Medulla oblongata (tissue), 1 donor: ENCODE measurements at regions not wholly inside any gene's neighbourhood (a gene's known extent, or its start where the extent isn't known, plus 50 kb on each side); places are given as distances from the start of the nearest gene placed in this dataset.

Experiments used
- DNase-seq: peaks from one replicate; pipeline ENCODE4 v3.0.0-alpha.2; 2015; ENCODE audit errors: extremely low spot score

DNA sequence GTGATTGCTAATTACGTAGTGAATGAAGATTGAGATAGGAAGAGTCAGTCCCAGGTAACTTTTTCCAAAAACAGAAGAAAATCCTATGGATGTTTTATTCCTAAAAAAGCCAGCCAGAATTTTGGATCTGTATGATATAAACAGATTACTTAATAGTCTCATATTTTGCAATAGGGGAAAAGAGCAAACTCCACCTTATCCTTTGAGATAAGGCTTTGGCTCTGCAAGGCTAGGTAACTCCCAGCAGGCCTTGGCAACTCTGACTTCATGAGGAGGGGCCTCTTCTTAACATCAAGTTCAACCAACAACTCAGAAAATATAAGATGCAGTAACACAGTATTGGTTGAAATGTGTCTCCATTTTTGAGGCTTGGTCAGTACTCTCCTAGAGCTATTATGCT, 98.7 kb upstream of the SLC4A4 start:
- no peak for DNase-seq

DNA sequence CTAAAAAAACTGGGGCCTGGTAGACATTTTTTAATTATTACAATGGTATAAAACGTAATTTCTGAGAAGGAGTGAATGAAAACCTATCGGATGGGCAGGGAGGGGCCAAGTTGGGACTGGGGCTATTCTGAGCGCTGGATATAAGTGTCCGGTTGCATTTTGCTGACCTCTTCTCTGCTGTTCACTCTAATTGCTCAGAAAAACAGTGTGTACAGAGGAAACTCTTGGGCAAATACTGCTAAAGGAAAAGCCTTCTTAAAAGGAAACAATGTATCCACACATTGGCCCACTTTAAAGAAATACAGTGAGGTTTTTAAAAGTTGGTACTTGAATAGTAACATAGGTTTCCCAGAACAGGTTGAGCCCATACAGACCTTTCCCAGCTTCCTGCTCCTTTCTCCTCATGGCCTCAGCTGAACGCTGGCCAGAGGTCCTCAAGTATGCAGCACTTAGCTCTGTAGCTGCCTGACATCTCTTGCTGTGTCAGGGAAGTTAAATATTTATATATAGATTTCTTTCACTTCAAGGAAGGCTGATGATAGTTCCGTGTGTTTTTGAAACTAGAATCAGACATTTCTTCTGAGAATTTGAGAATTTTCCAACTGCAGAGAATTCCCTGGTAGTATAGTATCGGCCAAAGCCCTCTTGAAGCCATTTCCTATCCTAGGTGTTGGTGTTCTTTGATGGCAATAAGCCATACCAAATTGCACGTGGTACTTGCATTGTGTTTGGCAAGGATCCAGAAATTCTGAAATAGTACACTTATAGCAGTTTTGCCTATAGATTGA, 97.1 kb upstream of the SLC4A4 start:
- DNase-seq: no peak

DNA sequence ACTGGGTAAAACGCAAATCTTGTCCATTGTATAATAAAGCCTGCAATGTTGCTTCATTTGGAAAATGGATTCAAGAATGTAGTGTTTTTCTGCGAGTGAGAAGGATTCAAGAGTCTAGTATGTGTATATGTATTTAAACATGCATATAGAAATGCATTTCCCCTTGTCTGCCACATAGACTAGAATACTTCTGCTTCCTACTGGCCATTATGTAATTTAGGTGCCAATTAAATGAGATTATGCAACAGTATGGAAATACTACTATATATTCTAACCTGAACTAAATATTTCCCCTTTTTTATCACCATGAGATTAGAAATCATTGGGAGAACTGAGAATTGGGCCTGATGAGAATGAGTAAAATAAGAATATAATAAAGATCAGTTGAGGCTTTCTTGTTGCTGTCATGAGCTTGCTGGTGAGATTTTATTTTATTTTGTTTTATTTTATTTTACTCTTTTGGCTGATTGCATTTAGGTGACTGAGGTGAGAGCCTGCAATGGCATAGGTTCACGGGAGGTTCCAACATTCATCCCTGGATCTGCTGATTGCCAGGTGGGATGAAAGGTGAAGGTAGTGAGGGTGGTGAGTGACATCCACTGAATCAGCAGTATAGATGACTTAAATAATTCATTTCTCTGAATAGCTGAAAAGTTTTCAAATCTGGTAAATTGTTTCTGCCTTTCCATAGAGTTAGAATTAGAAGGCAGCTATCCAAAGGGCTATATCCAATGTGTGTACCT, 95.6 kb upstream of the SLC4A4 start:
- DNase-seq: no peak

DNA sequence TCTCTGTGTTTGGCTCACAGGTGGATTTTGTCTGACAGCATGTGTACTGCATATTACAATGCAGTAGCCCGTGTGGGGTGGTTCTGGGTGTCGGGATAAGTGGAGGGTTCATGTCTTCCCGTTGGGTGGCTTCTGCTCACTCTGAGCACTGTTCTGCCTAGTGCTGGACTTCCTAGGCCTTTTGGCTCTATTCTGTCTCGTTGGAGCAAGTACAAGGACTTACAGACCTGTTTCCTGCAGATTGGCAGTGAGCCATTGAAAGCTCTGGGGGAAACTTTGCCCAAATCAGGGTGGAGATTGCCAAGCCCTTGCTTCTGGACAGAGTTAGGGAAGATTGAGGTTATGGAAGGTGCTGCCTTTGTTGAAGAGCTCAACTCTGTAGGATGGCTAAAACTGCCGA, 91.1 kb upstream of the SLC4A4 start:
- no peak for DNase-seq

DNA sequence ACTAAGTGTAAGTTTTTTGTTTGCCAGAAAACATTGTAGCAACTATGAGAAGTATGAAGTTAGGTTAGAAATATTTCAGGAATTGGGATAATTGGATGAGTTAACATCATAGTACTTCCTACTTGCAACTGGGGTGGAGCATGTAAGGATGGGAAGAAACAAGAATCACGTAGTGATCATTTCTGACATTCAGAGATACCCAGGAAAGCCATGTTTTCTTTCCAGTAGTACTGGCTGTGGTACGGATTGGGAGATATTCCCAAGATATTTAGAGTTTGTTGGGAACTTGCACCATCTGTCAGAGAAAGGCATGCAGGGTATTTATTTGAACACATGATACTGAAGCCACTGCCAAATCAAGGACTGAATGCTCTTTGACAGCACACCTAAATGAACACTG, 87.6 kb upstream of the SLC4A4 start:
- DNase-seq: no peak

DNA sequence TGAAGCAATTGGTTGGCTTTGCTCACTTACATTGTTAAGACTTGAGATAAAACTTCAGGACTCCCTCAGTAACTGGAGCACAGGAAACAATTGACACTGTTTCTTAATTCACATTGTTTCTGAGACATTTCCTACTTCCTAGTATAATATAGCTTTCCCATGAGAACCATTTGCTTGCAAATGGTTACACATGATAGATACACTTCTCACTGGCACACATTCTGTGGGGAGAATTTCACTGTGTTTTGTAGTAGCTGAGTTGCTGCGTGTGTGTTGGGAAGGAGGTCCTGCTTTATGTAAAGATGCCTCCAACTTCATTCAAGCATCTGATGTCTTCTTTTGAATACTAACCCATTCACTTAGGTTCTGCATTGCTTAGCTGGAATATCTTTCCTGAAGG, 85.3 kb upstream of the SLC4A4 start:
- DNase-seq: no peak

DNA sequence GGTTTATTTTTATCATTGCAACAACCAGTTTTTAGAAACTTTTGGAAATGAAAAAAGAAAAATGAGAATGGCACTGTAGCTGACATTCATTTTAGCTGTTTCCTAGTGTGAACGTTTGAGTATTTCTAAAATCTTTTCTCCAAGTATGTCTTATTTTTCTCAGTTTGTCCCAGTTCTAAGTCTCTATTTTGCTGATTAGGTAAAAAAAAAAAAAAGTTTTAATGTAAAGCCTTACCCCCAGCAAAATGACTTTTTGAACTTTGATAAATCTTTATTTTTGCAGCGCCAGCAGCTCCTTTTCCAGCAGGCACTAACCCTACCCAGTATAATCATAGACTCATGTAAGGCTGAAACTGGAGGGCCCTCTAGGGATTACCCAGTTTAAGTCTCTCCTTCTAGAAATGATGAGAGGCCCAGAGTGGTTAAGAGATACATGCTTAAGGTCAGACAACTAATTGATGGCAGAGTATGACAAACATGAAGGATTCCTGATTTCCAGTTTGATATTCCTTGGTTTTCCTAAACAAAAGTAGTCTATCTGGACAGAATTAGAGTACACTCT, 84.3 kb upstream of the SLC4A4 start:
- no peak for DNase-seq

DNA sequence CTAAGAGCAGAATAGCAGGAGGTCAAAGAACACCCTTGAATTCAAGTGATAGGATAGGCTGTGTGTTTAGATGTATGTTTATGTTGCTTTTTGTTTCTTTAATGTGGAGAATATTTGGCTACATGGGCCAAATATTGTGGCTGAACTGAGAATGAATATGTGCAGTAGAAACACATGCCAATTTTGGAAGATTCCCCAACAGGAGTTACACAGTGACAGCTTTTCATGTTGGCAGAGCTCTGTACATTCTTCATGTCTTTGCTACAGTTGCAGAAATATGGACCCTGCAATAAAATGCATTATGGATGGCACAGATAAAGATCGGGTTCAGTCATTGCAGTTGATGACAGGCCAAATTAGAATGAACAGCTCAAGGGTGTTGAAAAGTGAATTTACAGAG, 82.8 kb upstream of the SLC4A4 start:
- no peak for DNase-seq

DNA sequence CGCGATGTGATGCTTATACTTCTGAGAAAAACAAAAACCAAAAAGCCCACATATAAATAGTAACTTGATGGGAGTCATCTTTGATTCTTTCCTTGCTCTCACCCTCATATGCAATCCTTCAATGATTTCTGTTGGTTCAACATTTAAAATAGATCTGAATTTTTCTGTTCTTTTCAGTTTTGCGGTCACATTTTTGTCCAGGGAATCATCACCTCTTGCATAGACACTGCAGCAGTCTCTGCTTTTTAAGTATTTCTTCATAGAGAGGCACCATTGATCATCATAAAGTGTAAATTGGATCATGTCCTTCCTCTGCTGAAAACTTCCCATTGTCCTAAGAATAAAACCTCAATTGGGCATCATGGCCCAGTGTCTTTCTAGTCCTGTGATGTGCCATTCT, 81.1 kb upstream of the SLC4A4 start:
- no peak for DNase-seq

DNA sequence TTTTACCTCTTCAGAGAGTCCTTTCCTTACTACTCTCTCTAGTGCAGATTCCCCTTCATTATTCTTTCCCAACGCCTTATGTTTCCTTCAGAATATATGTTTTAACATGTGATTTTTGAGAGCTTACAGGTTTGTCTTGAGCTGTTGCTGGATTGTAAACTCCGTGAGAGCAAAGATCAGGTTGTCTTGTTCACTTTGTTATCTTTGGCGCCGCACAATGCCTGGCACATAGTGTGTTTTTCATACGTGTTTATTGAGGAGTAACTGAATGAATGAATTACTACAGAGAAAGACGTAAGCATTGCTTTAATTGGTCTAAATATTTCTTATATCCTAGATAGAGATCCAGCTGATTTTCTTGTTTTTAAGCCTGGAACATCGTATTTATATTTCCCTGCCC, 80.5 kb upstream of the SLC4A4 start:
- no peak for DNase-seq

DNA sequence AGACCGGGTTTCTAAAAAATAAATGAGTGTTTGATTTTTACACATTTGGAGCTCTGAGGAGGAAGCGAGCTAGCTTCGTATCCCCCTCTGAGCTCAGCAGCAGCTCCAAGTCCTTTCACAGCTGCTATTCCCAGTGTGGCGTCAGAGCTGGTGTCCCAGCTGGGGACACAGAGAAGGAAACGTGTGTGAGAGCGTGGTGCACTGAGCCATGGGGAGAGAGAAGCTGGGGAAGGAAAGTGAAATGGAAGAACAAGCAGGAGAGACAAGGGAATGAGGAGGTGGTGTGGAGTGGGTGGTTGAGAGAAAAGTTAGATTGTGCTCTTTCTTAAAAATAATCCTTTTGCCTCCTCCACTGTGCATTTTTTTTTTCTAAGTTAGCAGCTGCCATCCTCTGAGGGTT, 79.5 kb upstream of the SLC4A4 start:
- no peak for DNase-seq

DNA sequence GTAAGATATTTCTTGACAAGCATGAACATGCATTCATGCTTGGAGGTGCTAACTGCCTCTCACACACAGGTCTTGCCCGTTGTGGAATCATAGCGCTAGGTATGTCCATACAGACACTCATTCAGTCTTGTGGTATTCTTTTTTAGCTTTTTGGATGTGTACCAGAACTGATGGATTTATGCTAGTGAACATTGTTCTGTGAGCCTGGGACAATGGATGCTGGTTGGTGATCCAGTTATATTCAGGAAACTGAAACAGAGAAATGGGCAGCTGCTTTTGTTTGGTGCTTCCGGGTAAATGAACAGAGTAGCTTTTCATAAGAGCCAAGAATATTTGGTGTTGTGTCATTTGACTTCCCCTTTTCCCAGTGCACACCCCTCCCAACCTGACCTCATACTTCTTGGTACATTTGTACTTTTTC, 78.9 kb upstream of the SLC4A4 start:
- peak; percentile 68 for DNase-seq

DNA sequence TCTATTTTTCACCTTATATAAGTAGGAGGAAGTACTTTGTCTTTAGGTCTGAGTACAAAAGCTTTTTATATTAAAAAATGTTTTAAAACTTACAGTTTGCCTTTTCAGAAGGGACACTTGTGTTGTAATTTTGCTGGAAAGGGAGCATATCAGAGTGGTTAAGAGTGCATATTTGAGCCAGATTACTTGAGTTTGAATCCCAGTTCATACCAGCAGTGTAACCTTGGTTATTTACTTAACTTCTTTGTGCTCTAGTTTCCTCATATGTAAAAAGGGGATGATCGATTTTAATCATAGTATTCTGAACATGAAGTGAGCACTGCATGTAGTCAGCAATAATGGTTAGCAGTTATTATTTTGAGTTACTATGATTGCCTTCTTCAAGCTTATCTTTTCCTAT, 78.3 kb upstream of the SLC4A4 start:
- DNase-seq: no peak

DNA sequence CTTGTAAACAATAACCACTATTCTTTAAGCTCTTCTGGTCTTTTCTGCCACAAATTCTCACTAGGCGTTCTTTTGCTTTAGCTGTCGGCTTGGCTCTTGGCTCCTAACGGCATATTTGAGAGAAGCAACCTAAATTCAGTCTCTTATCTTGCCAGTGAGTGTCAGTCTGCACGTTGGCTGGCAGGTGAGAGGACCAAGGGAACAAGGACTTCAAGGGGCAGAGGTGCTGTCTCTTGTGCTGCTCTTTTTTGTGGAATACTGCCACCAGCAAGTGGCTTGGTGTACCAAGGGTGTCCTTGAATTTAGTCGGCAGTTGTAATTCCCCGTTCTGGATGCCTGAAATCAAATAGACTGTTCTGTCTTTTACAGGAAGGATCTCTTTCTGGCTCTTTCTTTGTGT, 77.8 kb upstream of the SLC4A4 start:
- DNase-seq: no peak

DNA sequence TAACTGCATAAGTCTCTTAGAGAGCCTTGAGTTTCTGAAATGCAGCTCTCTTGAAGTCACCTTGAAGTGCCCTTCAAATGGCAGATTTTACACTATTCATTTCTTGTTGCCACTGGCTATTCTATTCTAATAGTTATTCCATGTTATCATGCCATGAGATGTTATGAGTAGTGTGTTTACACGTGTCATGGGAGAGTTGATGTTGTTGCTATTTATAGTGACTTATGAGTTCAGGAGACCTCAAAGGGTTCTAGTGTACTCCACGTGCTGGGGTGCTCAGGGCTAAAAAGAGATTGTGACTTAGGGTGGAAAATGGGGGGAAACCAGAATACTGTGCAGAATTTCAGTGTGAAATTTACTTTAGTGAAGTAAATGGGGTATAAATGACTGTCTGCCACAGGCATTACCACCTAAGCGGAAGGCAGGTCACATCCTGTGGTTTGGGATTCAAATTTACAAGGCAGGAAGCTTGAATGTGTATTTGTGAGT, 77.1 kb upstream of the SLC4A4 start:
- DNase-seq: no peak

DNA sequence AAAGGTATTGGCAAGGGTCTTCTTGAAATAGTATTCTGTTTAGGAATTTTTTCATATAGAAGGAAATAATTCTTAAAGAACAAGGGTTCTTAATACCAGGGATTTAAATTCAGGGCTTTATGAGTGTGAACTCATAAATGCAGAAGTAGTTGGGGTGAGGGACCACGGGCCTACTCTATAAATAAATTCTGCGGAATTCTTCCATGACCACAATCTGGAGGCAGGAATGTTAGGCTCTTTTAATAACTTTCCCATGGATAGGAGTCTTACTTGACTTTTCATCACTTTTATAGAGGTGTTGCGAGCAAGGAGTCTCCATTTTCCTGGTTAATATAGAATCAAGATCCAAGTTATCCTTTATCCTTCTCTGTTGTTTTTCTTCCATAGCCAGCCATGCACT, 76.7 kb upstream of the SLC4A4 start:
- DNase-seq: no peak

DNA sequence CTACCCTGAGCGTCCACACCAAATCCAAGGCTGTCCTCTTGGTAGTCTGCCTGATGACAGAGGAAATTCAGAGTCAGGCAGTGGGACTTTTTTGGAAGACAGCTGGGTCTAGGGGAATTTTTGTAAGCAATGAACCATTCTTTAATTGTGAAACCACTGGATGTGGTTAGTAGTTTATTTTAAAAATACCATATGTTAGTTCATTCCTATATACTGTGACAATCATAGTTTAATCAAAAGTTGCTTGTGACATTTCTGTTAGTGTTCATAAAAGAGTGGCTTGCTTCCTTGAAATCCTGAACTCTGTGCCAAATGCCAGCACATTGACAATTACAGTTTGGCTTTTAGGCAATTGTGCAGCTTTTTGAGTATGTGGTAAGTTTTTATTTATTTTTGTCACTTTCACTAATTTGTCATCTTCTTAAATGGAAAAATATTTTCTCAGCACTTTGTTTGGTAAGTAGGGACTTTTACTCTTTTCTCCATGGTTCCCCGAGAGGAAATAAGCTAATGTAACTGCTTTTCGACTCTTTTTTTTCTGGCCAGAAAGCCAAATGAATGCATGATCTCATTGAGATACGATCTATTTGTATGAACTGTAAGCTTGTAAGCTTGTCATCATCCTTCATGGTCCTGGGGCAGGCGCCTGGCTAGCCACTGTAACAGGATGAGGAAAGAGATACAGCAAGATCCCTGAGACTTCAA, 72.6 kb upstream of the SLC4A4 start:
- no peak for DNase-seq

DNA sequence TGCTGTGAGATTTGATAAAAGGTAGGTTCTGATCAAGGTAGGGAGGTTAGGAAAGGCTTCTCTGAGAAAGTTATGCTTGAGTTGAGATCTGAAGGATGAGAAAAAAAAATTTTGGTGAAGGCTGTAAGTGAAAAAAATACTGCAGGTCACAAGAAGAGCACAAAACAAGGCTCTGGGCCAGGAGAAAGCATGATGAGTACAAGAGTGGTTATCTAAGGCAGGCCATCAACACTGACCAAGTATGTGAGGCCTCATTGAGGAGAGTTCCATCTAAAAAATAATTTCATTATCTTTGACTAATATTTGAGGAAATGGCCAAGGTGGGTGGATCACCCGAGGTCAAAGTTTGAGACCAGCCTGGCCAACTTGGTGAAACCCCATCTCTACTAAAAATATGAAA, 71.6 kb upstream of the SLC4A4 start:
- no peak for DNase-seq

DNA sequence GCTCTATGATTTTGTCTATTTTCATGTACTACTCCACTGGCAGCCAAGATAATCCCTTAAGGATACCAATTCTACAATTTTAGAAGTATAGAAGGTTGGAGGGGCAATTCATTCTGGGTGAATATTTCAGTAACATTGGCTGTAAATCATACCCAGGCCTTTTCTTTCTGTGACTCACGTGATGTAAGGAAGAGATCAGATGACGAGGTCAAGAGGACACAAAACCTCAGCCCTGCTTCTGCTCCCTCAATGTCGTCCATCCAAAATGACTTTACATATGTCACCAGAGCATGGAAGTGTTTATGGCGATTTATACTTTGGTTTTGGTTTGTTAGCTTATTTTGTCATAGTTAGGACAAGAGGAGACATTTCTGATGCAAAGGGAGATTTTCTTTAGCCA, 70.7 kb upstream of the SLC4A4 start:
- no peak for DNase-seq

DNA sequence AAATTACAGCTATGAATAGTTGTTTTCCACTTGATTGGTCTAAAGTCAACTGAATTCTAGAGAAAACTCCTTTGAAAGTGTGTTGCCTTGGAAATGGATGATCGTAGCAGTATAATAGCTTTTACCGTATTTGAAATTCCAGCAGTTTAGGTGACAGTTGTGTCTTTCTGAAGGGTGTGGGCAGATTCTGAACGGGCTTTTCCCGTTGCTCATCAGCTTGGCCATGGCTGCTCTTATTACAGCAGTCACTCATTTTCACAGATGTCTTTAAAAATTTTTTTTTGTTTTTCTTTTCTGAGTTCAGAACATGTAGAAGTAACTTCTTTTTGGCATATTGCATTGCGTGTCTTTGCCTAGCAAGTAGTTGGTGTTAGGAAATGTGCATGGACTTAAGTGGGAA, 69.6 kb upstream of the SLC4A4 start:
- no peak for DNase-seq

DNA sequence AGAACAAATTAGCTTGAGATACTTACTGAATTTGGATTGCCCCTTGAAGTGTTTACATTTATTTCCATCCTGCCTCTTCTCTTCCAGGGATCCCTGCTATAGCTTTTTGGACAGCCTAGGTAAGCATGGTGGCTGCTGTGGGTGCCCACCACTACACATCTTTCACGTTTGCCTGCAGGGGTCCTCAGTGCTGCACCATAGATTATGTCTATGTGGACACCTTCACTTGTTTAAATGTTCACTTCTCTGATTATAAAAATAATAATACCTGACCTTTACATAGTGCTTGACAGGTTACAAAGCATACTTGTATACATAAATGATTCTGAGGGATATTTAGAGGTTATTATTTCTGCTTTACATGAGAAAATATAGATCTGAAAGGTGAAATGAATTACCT, 67.9 kb upstream of the SLC4A4 start:
- DNase-seq: no peak

DNA sequence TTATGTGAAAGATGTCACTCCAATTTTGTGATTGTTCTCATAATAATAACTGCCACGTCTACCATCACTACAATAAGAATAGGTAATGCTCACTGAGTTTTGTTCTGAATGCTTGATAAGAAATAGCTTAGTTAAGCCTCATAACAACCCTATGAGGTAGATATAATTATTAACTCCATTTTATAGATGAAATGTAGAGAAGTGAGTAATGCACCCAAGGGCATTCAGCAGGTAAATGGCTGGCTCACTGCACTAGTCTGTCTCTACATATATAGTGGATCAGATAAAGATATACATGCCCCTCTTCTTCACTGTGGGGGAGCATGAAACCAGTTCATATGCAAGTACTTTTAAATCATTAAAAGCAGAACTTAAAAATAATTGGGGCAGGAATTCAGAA, 65.8 kb upstream of the SLC4A4 start:
- no peak for DNase-seq
